GM23338 (cell line): ENCODE measurements at regions not wholly inside any gene's neighbourhood (a gene's known extent, or its start where the extent isn't known, plus 50 kb on each side); places are given as distances from the start of the nearest gene placed in this dataset.

ENCODE experiments used
- ATAC-seq: fragments of 200-7000 bp; cut with Tn5 transposase; 3 replicates; pipeline ENCODE4 v1.9.1; 2020
- DNase-seq: peaks from one replicate; pipeline ENCODE4 v3.0.0-alpha.2; 2015; ENCODE audit warnings: low spot score
- H2AFZ ChIP-seq: fragments of 200-600 bp; sonication (generic); 2 replicates; pipeline ENCODE4 v1.8.0; 2016; ENCODE audit warnings: antibody characterized with exemption, mild to moderate bottlenecking, moderate library complexity
- H3F3A ChIP-seq: fragments of 200-600 bp; sonication (generic); replicated peaks from 2 replicates; pipeline ENCODE4 v1.8.0; 2017; ENCODE audit warnings: antibody characterized with exemption, mixed run types, low read depth
- H3K27ac ChIP-seq: fragments of 200-600 bp; sonication (generic); 2 replicates; pipeline ENCODE4 v1.6.1; 2016; ENCODE audit warnings: low read depth
- H3K27me3 ChIP-seq: fragments of 200-600 bp; sonication (generic); 2 replicates; pipeline ENCODE4 v1.8.0; 2016; ENCODE audit warnings: mild to moderate bottlenecking, mixed run types, moderate library complexity; ENCODE audit not compliant: insufficient read depth
- H3K36me3 ChIP-seq: fragments of 200-600 bp; sonication (generic); 2 replicates; pipeline ENCODE4 v1.8.0; 2016; ENCODE audit warnings: mild to moderate bottlenecking; ENCODE audit not compliant: insufficient read depth
- H3K4me1 ChIP-seq: fragments of 200-600 bp; sonication (generic); 2 replicates; pipeline ENCODE4 v1.8.0; 2016; ENCODE audit warnings: mild to moderate bottlenecking, moderate library complexity; ENCODE audit not compliant: insufficient read depth
- H3K4me2 ChIP-seq: fragments of 200-600 bp; sonication (generic); 2 replicates; pipeline ENCODE4 v1.7.1; 2017; ENCODE audit warnings: mixed run types
- H3K4me3 ChIP-seq: fragments of 200-600 bp; sonication (generic); 2 replicates; pipeline ENCODE4 v1.6.1; 2016; ENCODE audit warnings: mixed run types
- H3K79me2 ChIP-seq: fragments of 200-600 bp; sonication (generic); replicated peaks from 2 replicates; pipeline ENCODE4 v1.8.0; 2017; ENCODE audit warnings: mild to moderate bottlenecking; ENCODE audit not compliant: insufficient read depth
- H3K9me2 ChIP-seq: fragments of 200-600 bp; sonication (generic); 2 replicates; pipeline ENCODE4 v1.8.0; 2017; ENCODE audit not compliant: insufficient read depth
- H4K20me1 ChIP-seq: fragments of 200-600 bp; sonication (generic); replicated peaks from 2 replicates; pipeline ENCODE4 v1.8.0; 2017; ENCODE audit warnings: mild to moderate bottlenecking; ENCODE audit not compliant: insufficient read depth
- H3K27ac Mint-ChIP-seq: 2 replicates; pipeline ENCODE4 v1.8.0; 2020; ENCODE audit warnings: inconsistent platforms, mild to moderate bottlenecking, moderate library complexity, mixed read lengths
- H3K27me3 Mint-ChIP-seq: 3 replicates; pipeline ENCODE4 v1.8.0; 2022; ENCODE audit warnings: low read depth, mild to moderate bottlenecking, moderate library complexity, mixed read lengths, inconsistent platforms; ENCODE audit not compliant: insufficient read depth, poor library complexity
- H3K36me3 Mint-ChIP-seq: 3 replicates; pipeline ENCODE4 v1.8.0; 2021; ENCODE audit warnings: low read depth, mild to moderate bottlenecking, inconsistent platforms, moderate library complexity, mixed read lengths
- H3K4me1 Mint-ChIP-seq: 3 replicates; pipeline ENCODE4 v1.8.0; 2020; ENCODE audit warnings: mild to moderate bottlenecking, inconsistent platforms, mixed read lengths
- H3K4me3 Mint-ChIP-seq: 3 replicates; pipeline ENCODE4 v1.8.0; 2021; ENCODE audit warnings: moderate library complexity, mild to moderate bottlenecking, inconsistent platforms, mixed read lengths
- H3K9me3 Mint-ChIP-seq: 3 replicates; pipeline ENCODE4 v1.8.0; 2020; ENCODE audit warnings: moderate library complexity, mild to moderate bottlenecking, inconsistent platforms, mixed read lengths
- CREB1 ChIP-seq: fragments of 250-450 bp; sonication (Bioruptor Pico); IDR thresholded peaks from 2 replicates; pipeline ENCODE4 v1.5.0; 2020; ENCODE audit warnings: low read depth, mild to moderate bottlenecking, moderate library complexity
- EZH2 ChIP-seq: fragments of 200-600 bp; sonication (generic); IDR thresholded peaks from one replicate; pipeline ENCODE4 v1.8.0; 2017; ENCODE audit warnings: antibody characterized with exemption, mild to moderate bottlenecking, low read depth; ENCODE audit not compliant: unreplicated experiment
- EZH2phosphoT487 ChIP-seq: fragments of 200-600 bp; sonication (generic); IDR thresholded peaks from one replicate; pipeline ENCODE4 v1.8.1; 2018; ENCODE audit warnings: antibody characterized with exemption; ENCODE audit not compliant: unreplicated experiment
- NANOG ChIP-seq: IDR thresholded peaks from 2 replicates; pipeline ENCODE4 v1.6.1; 2016; ENCODE audit warnings: antibody characterized with exemption, borderline replicate concordance
- POLR2AphosphoS5 ChIP-seq: IDR thresholded peaks from 2 replicates; pipeline ENCODE4 v1.6.1; 2016; ENCODE audit warnings: antibody characterized with exemption, low read depth
- STAT1 ChIP-seq: IDR thresholded peaks from one replicate; pipeline ENCODE4 v1.6.1; 2016; ENCODE audit warnings: antibody characterized with exemption; ENCODE audit not compliant: unreplicated experiment
- ZNF114 ChIP-seq: fragments of 250-450 bp; sonication (Bioruptor Pico); IDR thresholded peaks from 2 replicates; pipeline ENCODE4 v1.5.0; 2020; ENCODE audit warnings: mild to moderate bottlenecking, moderate library complexity
- ZNF331 ChIP-seq: fragments of 250-450 bp; sonication (Bioruptor Pico); IDR thresholded peaks from 2 replicates; pipeline ENCODE4 v1.5.0; 2020; ENCODE audit warnings: low read depth, mild to moderate bottlenecking, moderate library complexity
- TF ChIP-seq, protein P1 (sequence below), 2 experiments: fragments of 200-600 bp in 1 of 2; sonication (generic) in 1 of 2; conservative IDR thresholded peaks; 2 replicates each; pipeline versions ENCODE4 v1.5.1 to v1.6.1; 2016 to 2017; ENCODE audit warnings: antibody characterized with exemption in 2 of 2, low read depth in 2 of 2, mild to moderate bottlenecking in 2 of 2, moderate library complexity in 1 of 2
- TF ChIP-seq, protein P2 (sequence below): fragments of 250-450 bp; sonication (Bioruptor Pico); IDR thresholded peaks from 2 replicates; pipeline ENCODE4 v1.5.0; 2020; ENCODE audit warnings: mild to moderate bottlenecking, moderate library complexity
- TF ChIP-seq, protein P3 (sequence below): IDR thresholded peaks from one replicate; pipeline ENCODE4 v1.6.1; 2018; ENCODE audit warnings: antibody characterized with exemption; ENCODE audit not compliant: unreplicated experiment

DNA sequence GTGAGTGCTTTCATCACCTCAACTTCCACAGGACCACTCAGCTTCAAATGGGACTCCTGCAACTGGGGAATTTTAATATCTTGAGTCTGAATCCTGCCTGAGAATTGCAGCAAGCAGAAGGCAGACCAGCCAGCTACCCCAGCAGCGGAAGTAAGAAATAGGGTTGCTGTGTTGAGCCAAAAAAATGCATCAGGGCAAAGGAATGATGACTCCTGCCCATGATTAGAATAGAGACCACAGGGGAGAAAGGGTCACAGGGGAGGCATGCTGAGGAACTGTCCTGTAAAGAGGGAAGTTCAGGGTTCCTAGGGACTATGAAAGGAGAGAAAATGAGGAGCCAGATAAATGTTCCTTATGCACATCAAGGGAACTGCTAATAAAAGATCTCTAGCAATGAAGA is 370.2 kb downstream of the KCTD12 start (continued):
- TF ChIP-seq, protein P1, sequence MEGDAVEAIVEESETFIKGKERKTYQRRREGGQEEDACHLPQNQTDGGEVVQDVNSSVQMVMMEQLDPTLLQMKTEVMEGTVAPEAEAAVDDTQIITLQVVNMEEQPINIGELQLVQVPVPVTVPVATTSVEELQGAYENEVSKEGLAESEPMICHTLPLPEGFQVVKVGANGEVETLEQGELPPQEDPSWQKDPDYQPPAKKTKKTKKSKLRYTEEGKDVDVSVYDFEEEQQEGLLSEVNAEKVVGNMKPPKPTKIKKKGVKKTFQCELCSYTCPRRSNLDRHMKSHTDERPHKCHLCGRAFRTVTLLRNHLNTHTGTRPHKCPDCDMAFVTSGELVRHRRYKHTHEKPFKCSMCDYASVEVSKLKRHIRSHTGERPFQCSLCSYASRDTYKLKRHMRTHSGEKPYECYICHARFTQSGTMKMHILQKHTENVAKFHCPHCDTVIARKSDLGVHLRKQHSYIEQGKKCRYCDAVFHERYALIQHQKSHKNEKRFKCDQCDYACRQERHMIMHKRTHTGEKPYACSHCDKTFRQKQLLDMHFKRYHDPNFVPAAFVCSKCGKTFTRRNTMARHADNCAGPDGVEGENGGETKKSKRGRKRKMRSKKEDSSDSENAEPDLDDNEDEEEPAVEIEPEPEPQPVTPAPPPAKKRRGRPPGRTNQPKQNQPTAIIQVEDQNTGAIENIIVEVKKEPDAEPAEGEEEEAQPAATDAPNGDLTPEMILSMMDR (conservative IDR thresholded peaks at IDR 0.05; ENCODE audit: low read depth in 2 of 2): no peak

DNA sequence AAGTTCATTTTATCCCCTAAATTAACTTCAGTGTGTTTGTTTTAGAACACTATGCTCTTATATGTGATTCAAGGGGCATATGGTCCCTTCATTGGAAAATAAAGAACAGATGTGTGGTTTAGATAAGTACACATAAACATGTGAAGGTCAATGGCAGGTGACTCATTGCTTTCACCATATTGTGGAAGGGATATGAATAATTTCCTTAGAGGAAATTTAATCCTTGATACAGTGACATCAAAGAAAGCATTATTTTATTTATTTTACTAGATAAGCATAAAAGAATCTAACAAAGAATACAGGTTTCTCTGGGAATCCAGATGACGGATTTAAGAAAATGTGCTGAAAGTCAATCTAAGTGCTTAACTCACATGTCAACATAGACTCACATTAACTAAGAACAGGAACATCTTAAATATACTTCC is 373.5 kb downstream of the KCTD12 start:
- no peak for ATAC-seq
- Mint-ChIP-seq H3K4me3 (no peak overlapping the region), H3K27ac (no peak overlapping the region), H3K9me3 (no peaks in the 10 kb centered on the region), H3K36me3 (no peaks in the 10 kb centered on the region), H3K27me3 (peaks cover 5% of the 10 kb centered on the region), H3K4me1 (peaks cover 15% of the 10 kb centered on the region)
- Histone ChIP-seq H3K27me3 (no peaks in the 10 kb centered on the region), H3K4me3 (no peak overlapping the region), H3K36me3 (no peaks in the 10 kb centered on the region), H3K4me1 (peaks cover 11% of the 10 kb centered on the region; the same call in 1 of the 2 replicates), H3F3A (no peaks in the 10 kb centered on the region), H3K27ac (no peak overlapping the region), H4K20me1 (no peaks in the 10 kb centered on the region), H3K4me2 (no peak overlapping the region), H2AFZ (no peak overlapping the region), H3K9me2 (no peaks in the 10 kb centered on the region), H3K79me2 (no peaks in the 10 kb centered on the region)
- no peak for DNase-seq
- TF ChIP-seq CREB1 (CRISPR knock-in tag): no peak
- no peak for TF ChIP-seq ZNF331 (CRISPR knock-in tag)
- no peak for TF ChIP-seq NANOG
- TF ChIP-seq EZH2phosphoT487: no peak
- TF ChIP-seq STAT1: no peak
- no peak for TF ChIP-seq EZH2
- TF ChIP-seq, protein P2, sequence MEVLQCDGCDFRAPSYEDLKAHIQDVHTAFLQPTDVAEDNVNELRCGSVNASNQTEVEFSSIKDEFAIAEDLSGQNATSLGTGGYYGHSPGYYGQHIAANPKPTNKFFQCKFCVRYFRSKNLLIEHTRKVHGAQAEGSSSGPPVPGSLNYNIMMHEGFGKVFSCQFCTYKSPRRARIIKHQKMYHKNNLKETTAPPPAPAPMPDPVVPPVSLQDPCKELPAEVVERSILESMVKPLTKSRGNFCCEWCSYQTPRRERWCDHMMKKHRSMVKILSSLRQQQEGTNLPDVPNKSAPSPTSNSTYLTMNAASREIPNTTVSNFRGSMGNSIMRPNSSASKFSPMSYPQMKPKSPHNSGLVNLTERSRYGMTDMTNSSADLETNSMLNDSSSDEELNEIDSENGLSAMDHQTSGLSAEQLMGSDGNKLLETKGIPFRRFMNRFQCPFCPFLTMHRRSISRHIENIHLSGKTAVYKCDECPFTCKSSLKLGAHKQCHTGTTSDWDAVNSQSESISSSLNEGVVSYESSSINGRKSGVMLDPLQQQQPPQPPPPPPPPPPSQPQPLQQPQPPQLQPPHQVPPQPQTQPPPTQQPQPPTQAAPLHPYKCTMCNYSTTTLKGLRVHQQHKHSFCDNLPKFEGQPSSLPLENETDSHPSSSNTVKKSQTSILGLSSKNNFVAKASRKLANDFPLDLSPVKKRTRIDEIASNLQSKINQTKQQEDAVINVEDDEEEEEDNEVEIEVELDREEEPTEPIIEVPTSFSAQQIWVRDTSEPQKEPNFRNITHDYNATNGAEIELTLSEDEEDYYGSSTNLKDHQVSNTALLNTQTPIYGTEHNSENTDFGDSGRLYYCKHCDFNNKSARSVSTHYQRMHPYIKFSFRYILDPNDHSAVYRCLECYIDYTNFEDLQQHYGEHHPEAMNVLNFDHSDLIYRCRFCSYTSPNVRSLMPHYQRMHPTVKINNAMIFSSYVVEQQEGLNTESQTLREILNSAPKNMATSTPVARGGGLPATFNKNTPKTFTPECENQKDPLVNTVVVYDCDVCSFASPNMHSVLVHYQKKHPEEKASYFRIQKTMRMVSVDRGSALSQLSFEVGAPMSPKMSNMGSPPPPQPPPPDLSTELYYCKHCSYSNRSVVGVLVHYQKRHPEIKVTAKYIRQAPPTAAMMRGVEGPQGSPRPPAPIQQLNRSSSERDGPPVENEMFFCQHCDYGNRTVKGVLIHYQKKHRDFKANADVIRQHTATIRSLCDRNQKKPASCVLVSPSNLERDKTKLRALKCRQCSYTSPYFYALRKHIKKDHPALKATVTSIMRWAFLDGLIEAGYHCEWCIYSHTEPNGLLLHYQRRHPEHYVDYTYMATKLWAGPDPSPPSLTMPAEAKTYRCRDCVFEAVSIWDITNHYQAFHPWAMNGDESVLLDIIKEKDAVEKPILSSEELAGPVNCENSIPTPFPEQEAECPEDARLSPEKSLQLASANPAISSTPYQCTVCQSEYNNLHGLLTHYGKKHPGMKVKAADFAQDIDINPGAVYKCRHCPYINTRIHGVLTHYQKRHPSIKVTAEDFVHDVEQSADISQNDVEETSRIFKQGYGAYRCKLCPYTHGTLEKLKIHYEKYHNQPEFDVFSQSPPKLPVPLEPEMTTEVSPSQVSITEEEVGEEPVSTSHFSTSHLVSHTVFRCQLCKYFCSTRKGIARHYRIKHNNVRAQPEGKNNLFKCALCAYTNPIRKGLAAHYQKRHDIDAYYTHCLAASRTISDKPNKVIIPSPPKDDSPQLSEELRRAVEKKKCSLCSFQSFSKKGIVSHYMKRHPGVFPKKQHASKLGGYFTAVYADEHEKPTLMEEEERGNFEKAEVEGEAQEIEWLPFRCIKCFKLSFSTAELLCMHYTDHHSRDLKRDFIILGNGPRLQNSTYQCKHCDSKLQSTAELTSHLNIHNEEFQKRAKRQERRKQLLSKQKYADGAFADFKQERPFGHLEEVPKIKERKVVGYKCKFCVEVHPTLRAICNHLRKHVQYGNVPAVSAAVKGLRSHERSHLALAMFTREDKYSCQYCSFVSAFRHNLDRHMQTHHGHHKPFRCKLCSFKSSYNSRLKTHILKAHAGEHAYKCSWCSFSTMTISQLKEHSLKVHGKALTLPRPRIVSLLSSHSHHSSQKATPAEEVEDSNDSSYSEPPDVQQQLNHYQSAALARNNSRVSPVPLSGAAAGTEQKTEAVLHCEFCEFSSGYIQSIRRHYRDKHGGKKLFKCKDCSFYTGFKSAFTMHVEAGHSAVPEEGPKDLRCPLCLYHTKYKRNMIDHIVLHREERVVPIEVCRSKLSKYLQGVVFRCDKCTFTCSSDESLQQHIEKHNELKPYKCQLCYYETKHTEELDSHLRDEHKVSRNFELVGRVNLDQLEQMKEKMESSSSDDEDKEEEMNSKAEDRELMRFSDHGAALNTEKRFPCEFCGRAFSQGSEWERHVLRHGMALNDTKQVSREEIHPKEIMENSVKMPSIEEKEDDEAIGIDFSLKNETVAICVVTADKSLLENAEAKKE (CRISPR knock-in tag): no peak
- TF ChIP-seq ZNF114 (CRISPR knock-in tag): no peak
- TF ChIP-seq, protein P3, sequence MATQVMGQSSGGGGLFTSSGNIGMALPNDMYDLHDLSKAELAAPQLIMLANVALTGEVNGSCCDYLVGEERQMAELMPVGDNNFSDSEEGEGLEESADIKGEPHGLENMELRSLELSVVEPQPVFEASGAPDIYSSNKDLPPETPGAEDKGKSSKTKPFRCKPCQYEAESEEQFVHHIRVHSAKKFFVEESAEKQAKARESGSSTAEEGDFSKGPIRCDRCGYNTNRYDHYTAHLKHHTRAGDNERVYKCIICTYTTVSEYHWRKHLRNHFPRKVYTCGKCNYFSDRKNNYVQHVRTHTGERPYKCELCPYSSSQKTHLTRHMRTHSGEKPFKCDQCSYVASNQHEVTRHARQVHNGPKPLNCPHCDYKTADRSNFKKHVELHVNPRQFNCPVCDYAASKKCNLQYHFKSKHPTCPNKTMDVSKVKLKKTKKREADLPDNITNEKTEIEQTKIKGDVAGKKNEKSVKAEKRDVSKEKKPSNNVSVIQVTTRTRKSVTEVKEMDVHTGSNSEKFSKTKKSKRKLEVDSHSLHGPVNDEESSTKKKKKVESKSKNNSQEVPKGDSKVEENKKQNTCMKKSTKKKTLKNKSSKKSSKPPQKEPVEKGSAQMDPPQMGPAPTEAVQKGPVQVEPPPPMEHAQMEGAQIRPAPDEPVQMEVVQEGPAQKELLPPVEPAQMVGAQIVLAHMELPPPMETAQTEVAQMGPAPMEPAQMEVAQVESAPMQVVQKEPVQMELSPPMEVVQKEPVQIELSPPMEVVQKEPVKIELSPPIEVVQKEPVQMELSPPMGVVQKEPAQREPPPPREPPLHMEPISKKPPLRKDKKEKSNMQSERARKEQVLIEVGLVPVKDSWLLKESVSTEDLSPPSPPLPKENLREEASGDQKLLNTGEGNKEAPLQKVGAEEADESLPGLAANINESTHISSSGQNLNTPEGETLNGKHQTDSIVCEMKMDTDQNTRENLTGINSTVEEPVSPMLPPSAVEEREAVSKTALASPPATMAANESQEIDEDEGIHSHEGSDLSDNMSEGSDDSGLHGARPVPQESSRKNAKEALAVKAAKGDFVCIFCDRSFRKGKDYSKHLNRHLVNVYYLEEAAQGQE: no peak
- TF ChIP-seq, protein P1 (conservative IDR thresholded peaks at IDR 0.05; ENCODE audit: low read depth in 2 of 2): no peak
- no peak for TF ChIP-seq POLR2AphosphoS5
